ENCODE measurements at regions not wholly inside any gene's neighbourhood (a gene's known extent, or its start where the extent isn't known, plus 50 kb on each side); places are given as distances from the start of the nearest gene placed in this dataset. TPM values are rescaled to one million over a fixed set of nuclear protein-coding genes. Genes with fewer than 3 reads are reported as not detected.

DNA sequence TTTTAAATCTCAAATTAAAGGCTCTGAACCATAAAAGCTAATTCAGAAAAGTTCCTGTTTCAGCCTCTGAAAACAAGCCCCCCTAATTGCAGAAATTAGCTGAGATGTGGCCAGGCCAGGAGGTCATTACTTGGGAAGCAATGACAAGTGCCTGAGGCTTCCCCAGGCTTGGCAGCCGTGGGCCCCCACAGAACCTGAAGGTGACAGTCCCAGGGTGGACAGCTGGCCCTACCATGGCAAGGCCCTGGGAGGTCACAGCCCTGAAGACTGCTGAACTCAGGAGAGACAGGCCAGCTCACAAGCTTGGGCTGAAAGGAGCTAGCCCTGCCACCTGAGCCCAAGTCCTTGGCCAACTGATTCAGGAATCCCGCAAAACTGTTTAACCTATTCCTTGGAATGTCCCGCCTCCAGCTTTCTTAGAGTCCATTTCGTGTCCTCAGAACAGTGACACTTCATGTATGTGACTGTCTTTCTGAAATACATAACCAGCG is 54.3 kb upstream of the PKDCC start:
- no peak overlapping the region for H3K27ac ChIP-seq
- no peak for DNase-seq
- H3K4me3 ChIP-seq, result no peak overlapping the region
- H3K9me3 ChIP-seq, result no peaks in the 10 kb centered on the region
- no peaks in the 10 kb centered on the region for H3K36me3 ChIP-seq
- H3K27me3 ChIP-seq, result no peaks in the 10 kb centered on the region
- no peak for TF ChIP-seq POLR2A (IDR thresholded peaks at IDR 0.05)
- TF ChIP-seq, protein P1, sequence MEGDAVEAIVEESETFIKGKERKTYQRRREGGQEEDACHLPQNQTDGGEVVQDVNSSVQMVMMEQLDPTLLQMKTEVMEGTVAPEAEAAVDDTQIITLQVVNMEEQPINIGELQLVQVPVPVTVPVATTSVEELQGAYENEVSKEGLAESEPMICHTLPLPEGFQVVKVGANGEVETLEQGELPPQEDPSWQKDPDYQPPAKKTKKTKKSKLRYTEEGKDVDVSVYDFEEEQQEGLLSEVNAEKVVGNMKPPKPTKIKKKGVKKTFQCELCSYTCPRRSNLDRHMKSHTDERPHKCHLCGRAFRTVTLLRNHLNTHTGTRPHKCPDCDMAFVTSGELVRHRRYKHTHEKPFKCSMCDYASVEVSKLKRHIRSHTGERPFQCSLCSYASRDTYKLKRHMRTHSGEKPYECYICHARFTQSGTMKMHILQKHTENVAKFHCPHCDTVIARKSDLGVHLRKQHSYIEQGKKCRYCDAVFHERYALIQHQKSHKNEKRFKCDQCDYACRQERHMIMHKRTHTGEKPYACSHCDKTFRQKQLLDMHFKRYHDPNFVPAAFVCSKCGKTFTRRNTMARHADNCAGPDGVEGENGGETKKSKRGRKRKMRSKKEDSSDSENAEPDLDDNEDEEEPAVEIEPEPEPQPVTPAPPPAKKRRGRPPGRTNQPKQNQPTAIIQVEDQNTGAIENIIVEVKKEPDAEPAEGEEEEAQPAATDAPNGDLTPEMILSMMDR (IDR thresholded peaks at IDR 0.05), result no peak
- H3K4me1 ChIP-seq, result peaks cover 0 to 6% of the 10 kb centered on the region in 2 donors
- intact Hi-C loops (cut with DNase I; ENCODE audit: low total_unique reads), result no loop called here

DNA sequence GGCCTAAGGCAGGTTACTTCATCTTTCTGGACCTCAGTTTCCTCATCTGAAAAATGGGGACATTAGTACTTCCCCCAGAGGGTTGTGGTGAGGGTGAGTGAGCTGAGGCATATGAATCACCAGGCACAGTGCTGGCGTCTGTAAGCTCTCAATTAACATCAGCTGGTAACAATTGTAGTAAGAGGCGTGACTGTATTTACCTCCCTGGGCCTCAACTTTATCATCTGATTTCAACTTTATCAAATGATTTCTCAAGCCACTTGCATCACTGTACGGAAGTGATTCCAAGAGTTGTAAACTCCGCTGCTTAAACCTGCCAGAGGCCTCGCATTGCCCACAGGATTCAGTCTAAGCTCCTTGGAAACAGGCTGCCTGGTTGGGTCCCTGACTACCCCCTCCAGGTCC is 53.6 kb upstream of the PKDCC start:
- no peaks in the 10 kb centered on the region for H3K9me3 ChIP-seq

DNA sequence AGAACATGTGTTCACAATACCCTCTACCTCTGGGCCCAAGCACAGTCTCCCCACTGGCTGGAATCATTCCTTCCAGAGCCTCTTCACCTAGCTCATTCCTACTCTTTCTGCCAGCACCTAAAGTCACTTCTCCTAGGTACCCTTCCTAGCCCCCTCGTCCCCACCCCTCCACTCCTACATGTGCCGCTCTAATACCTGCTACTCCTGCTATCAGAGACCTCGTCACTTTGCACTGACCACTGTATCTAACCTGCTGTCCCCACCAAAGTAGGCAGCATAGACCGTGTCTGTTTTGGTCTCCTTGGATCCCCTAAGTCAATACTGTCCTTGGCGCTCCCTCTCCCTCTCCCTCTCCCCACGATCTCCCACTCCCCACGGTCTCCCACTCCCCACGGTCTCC is 53.2 kb upstream of the PKDCC start:
- no peaks in the 10 kb centered on the region for H3K36me3 ChIP-seq
- TF ChIP-seq, protein P1 (IDR thresholded peaks at IDR 0.05), result no peak
- no peak for TF ChIP-seq POLR2A (IDR thresholded peaks at IDR 0.05)
- peaks cover 0 to 6% of the 10 kb centered on the region in 2 donors for H3K4me1 ChIP-seq
- no peaks in the 10 kb centered on the region for H3K9me3 ChIP-seq
- intact Hi-C loops (cut with DNase I; ENCODE audit: low total_unique reads), result no loop called here
- no peaks in the 10 kb centered on the region for H3K27me3 ChIP-seq
- DNase-seq, result no peak
- H3K4me3 ChIP-seq, result no peak overlapping the region
- no peak overlapping the region for H3K27ac ChIP-seq

More for the DNA sequence above, 53.6 kb upstream of the PKDCC start:
- H3K27me3 ChIP-seq, result no peaks in the 10 kb centered on the region
- no peak overlapping the region for H3K4me3 ChIP-seq
- no peak for DNase-seq
- H3K36me3 ChIP-seq, result no peaks in the 10 kb centered on the region
- H3K4me1 ChIP-seq, result peaks cover 0 to 6% of the 10 kb centered on the region in 2 donors
- no peak overlapping the region for H3K27ac ChIP-seq
- no peak for TF ChIP-seq POLR2A (IDR thresholded peaks at IDR 0.05)
- TF ChIP-seq, protein P1 (IDR thresholded peaks at IDR 0.05), result no peak
- intact Hi-C loops (cut with DNase I; ENCODE audit: low total_unique reads), result no loop called here

DNA sequence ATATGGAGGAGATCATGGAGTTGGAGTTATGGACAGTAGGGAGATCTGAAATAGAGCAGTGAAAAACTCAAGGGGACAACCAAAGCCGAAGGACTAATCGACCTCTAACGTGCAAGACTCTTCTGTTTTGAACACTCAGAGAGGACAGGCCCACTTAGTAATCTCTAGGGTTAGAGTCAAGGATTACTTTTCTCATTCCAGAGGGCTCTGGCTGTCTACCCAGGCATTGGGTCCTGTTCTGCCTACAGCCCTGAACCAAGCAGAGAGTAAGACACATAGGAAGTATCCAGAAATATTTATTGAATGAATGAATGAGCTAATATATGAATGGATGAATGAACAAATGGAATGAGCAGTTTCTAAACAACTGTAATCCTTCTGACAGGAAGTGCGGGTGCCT is 50.3 kb upstream of the PKDCC start:
- TF ChIP-seq POLR2A (IDR thresholded peaks at IDR 0.05), result no peak
- TF ChIP-seq, protein P1 (IDR thresholded peaks at IDR 0.05), result no peak
- Histone ChIP-seq H3K4me3 (no peak overlapping the region), H3K4me1 (peaks cover 0 to 6% of the 10 kb centered on the region in 2 donors), H3K9me3 (no peaks in the 10 kb centered on the region), H3K27me3 (no peaks in the 10 kb centered on the region), H3K27ac (peak overlapping the region; percentile 73 to 89), H3K36me3 (no peaks in the 10 kb centered on the region)
- DNase-seq, result no peak
- intact Hi-C loops (cut with DNase I; ENCODE audit: low total_unique reads), result no loop called here

Small RNA genes lying in the stretch of these regions (small RNA-seq; reads per million reads assigned to genes)
- not detected for gene RF00019
- gene RNU4-63P, result not detected

All from uterus (tissue), 3 donors.